CD4-positive, alpha-beta T cell treated with Interleukin-4 for 1 hour (primary cell): ENCODE measurements at regions not wholly inside any gene's neighbourhood (a gene's known extent, or its start where the extent isn't known, plus 50 kb on each side); places are given as distances from the start of the nearest gene placed in this dataset.
"Not testable (repeated sequence)": the region's sequence is repeated elsewhere in the genome, so short reads cannot be mapped to it uniquely, and the experiment has no call there.

Source experiments
- DNase-seq, 2 donors: peaks; one replicate each; pipeline ENCODE4 v3.0.0-alpha.2; 2020 to 2022

DNA sequence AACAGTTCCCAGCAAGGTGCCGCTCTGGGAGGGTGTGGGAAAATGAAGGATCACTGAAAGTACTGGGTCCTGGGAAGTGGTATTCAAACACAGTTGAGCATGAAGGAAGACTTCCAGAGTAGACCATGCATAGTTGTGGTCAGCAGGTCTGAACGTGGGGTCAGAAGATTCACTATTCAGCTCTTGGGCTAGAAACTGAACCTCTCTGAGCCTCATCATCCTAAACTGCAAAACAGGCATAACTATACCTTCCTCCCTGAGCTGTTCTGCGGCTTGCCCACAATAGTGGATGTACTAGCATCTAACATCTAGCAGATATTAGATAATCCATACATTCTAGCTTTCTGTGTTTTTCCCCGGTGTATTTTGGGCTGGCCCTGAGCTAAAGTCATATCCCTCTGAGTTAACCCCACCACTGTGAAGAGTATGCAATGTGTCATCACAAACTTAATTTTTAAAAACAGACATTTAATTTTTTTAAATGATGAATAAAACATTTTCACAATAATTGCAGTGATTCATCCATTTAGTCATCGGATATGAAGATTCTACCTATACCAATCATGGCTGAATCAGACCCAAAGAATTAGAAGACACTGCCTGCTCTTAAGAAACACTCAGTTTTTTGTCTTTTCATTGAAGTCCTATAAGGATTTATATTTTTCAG, 179.1 kb downstream of the BLID start:
- no peak for DNase-seq

GRCh38 chr11:121936370-121936769, 179.6 kb downstream of the BLID start:
- DNase-seq = no peak

DNA sequence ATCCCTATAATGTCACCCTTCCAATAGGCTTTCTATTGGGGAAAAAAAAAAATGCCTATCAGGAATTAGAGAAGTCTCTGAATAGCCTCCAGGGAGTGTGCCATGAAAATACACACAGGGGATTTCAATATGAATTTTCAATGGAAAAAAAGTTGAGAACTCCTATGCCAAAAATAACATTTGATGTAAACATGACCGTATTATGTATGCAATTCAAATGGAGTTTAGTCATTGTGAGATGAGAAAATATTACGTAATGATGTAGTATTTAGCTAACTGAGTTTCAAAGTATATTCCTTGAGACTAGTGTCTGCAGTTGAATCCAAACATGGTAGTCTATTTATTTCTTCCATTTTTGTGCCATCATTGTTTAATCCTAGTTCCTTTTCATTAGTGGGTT, 182.3 kb downstream of the BLID start:
- no peak for DNase-seq

- DNase-seq = no peak
Measured at GRCh38 chr11:121933294-121933693, 182.7 kb downstream of the BLID start.

DNA sequence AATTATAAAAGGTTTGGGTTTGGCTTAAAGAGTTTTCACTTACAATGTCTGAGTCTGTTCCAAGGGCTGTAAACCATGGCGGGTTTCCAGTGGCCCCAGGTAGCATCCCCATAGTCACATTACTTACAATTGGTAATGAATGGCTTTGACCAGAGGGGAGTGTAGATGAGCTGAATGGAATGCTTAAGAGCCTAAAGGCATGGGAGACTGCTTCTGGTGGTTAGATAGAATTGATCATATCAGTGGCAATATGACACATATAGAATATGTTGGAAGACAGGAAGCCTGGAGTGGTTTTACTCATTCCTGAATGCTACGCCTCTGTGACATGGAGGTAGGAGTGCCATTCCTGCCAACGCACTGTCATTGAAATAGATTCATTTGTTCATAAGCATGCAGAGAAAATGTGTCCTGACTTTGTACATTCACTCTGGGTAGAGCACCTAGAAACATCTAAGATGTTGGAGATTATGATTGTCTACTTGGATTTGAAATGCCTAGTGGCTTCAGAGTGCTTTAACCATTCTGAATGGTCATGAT, 183.3 kb downstream of the BLID start:
- DNase-seq = no peak

DNA sequence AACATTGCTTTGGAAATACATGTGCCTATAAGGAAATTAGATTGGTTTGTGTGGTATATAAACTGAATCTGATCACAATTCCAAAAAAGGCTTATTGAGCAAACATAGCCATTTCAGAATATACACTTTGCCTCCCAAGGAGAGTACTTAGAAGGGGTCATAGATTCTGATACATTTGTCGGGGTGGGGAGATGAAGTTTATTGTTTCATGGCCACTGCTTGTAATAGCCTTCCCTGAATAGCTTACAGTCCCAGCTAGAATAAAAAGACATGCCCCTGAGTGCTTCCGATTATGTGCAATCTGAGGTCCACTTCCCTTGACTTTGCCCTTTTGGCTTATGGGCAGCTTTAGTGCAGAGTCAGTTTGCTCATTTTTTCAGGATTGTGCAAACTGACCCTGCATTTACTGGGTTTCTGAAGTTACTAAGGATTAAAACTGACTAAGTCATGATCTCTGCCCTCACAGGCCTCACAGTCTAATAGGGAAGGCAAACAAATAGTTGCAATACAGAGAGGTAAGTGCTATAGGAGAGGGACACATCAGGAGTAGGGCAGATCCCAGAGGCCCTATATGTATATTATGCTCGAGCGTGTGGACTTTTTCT, 184.2 kb downstream of the BLID start:
- DNase-seq = no peak

DNA sequence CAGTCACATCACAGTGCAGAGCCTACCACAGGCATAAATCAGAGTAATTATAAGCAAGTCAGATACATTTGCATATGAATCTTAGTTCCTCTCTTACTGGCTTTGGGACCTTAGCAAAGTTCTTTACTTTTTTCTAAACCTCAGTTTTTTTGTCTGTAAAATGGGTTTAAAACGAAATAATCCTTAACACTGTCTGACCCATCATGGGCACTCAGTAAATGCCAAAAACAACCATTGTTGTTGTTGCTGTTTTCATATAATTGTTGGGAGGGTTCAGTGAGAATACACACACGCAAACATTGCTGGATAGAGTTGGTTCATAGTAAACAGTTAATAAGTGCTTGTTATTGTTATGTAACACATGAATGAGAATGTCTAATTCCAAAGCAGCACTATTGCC, 184.9 kb downstream of the BLID start:
- DNase-seq = no peak

GRCh38 chr11:121930004-121930965, 185.7 kb downstream of the BLID start:
- no peak for DNase-seq

DNA sequence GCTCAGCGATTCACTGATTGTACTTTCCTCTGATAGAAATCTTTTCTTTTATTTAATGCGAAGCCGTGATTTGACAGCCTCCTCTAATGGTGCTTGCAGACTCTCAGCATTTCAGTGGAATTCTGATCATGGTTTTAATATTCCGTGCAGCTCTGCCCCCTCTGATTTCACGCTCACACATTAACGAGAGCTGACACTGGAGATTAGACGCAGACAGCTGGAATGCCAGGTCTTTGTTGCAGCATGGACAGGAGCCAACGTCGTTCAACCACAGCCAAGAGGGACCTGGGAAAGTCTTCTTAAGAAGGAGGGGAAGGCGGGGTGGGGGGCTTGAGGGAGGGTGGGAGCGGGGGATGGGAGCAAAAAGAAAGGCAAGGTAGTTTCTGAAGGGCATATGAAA, 186.4 kb downstream of the BLID start:
- no peak for DNase-seq

GRCh38 chr11:121928597-121929580, 187.1 kb downstream of the BLID start:
- no peak for DNase-seq

DNA sequence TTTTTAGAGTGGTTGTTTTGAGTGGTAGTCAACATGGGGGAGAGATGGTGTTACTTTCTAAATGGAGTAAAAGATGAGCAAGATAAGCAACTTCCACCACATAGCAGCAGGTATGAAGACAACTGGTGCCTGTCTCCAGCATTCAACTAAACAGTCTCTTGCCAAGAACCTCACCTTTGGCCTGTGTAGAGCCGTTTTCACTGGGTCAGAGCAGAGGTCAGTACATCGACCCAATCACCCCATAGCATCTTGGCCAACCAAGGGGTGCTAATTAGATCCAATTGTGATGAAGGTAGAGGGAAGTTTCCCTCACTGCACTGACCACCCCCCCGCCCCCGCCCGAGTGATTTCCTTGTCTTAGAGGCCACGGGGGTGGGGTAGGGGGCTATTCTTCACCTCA, 188.2 kb downstream of the BLID start:
- DNase-seq = no peak

- no peak for DNase-seq
Measured at GRCh38 chr11:121927097-121927785, 188.8 kb downstream of the BLID start.

- DNase-seq = no peak
Measured at GRCh38 chr11:121924191-121924590, 191.8 kb downstream of the BLID start.

GRCh38 chr11:121917482-121917881, 198.5 kb downstream of the BLID start:
- DNase-seq = no peak

- no peak for DNase-seq
Measured at GRCh38 chr11:121914508-121915059, 201.4 kb downstream of the BLID start.

DNA sequence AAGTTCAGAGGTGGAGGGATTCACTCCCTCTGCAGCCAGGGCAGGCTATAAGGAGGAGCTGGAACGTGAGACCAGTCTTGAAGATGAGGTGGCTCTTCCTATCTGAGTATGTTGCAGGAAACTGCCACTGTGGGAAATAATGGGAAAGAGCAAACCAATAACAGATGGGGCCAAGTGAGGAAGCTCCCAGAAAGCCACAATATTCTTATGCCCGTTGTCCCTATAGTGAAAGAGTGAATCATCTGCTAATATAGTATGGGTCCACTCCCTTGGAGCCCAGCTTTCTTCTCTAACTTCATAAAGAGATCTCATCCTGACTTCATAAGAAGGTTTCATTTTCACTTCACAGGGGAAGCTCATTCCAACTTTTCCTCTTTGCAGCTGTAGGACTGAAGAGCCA, 206.4 kb downstream of the BLID start:
- no peak for DNase-seq

- DNase-seq = no peak
Measured at GRCh38 chr11:121907379-121907778, 208.6 kb downstream of the BLID start.

GRCh38 chr11:121904148-121904547, 211.9 kb downstream of the BLID start:
- DNase-seq = peak in 1 of 2 donors; percentile 33

GRCh38 chr11:121901886-121902285, 214.1 kb downstream of the BLID start:
- no peak for DNase-seq

GRCh38 chr11:121901417-121901816, 214.6 kb downstream of the BLID start:
- DNase-seq = not testable (repeated sequence)

GRCh38 chr11:121899520-121899919, 216.5 kb downstream of the BLID start:
- no peak for DNase-seq
